Activated CD4-positive, CD25-positive, alpha-beta regulatory T cell treated with anti-CD3 and anti-CD28 coated beads, Interleukin-2, amount 50 U/mL, for 72 hours (primary cell): ENCODE measurements at regions not wholly inside any gene's neighbourhood (a gene's known extent, or its start where the extent isn't known, plus 50 kb on each side); places are given as distances from the start of the nearest gene placed in this dataset.

Experiments
- DNase-seq: peaks from one replicate; pipeline ENCODE4 v3.0.0; 2021

DNA sequence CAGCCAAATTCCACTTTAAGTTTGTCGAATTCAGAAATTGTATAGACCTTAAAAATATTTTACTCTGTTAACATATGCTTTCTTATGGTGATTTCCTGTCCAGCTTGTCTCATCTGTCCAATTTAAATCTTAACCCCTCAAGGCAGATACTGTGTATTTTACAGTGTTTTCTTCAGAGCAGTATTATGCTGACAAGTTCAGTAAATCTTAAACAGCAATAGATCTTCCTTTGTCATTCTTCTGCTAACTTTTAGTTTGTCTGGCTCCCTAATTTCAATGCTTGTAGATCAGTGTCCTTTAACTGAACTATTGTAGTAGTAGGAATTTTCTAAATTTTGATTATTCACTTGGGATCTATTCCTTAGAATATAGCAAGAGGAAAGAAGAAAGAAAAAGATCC is 52.8 kb upstream of the MEIS1 start:
- no peak for DNase-seq

- no peak for DNase-seq
These were observed 55.5 kb upstream of the MEIS1 start for GRCh38 chr2:66379473-66379872.

GRCh38 chr2:66377832-66378231 is 57.1 kb upstream of the MEIS1 start:
- DNase-seq, result no peak

GRCh38 chr2:66370824-66371223 is 64.1 kb upstream of the MEIS1 start:
- no peak for DNase-seq

DNA sequence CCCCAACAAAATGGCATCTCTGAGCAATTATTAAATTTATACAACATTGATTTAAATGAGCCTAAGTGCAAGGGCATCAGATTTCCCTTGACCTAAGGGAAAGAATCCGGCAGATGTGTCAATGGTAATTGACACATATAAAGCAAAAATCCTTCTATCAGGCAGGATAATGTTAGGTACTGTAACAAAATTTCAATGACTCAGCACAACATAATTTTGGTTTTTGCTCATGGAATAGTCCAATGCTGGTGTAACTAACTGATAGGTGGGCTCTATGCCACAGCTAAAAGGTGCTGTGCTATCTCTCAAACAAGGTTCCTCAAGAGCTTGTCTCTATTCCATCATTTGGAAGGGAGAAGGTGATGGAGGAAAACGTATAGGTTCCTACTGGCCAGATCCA is 68.3 kb upstream of the MEIS1 start:
- DNase-seq, result no peak

GRCh38 chr2:66364495-66365333 is 70.2 kb upstream of the MEIS1 start:
- DNase-seq, result no peak

GRCh38 chr2:66362701-66363100 is 72.2 kb upstream of the MEIS1 start:
- DNase-seq, result no peak

- DNase-seq, result no peak
These were observed 88.7 kb upstream of the MEIS1 start for GRCh38 chr2:66346231-66346664.

GRCh38 chr2:66344087-66344663 is 90.8 kb upstream of the MEIS1 start:
- DNase-seq, result no peak

GRCh38 chr2:66343259-66343658 is 91.7 kb upstream of the MEIS1 start:
- no peak for DNase-seq

DNA sequence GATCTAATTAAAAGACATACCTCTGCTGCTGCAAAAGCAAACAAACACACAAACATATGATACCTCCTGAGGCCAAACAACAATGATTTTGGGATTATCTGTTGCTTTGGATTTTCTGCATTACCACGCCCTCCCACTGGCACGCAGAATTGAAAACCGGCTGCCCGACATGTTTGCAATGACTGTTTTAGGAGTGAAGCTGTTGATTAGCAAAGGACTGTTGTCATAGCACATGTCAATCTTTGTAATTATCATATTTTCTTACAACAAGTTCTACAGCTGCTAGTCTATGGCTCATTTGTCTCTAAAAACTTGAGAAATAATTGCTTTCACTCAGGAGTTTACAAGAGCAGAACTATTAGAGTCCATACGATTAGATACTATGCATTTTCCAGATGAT is 94.4 kb upstream of the MEIS1 start:
- no peak for DNase-seq

DNA sequence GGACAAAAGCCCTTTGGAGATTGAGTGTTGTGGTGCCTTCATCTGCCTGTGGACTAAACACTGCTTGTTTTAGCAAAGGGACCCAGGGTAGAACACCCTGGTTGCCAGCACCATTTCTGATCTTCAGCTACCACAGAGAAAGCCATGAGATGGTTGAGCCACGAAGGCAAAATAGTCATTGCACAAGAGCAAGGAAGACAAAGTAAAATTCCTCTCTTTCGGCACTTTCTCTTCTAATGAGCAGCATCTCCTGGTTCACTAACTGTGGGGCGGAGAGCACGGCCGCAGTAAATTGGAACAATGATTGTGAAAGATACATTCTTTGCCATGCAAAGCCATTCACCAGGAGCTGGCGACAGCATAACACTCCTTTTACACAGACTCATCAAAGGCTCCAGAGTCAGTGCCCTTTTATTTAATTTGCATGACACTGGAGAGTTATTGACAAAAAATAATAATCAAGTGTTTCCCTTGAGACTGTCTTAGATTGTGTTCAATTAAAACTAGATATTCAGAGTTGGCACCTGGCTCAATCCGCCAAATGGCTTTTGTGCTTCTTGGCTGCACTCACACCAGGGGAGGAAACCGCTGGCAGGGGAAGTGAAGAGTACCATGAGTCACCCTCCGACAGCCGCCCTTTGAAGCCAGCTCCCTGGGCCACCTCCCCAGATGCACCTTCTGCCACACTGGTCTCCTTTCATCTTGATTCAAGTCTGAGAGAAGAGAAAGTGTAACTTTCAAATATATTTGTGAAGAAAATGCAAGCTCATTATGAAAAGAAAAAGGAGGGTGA is 100.5 kb upstream of the MEIS1 start:
- DNase-seq, result no peak

DNA sequence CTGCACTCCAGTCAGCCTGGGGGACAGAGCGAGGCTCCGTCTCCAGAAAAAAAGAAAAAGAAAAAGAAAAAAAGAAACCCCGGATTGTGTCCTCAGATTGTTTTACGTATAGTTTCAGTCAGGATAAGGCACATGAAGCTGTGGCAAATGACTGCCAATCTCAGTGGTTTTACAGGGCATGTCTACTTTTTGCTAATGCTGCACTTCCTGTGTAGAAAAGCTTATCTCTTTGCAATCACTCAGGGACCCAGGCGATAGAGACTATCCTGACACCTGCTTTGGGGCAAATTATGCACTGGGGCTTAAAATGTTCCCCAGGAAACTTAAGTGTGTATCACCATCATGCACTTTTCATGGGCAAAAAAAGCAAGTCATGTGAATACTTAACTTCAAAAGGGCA is 103.7 kb upstream of the MEIS1 start:
- DNase-seq, result no peak

DNA sequence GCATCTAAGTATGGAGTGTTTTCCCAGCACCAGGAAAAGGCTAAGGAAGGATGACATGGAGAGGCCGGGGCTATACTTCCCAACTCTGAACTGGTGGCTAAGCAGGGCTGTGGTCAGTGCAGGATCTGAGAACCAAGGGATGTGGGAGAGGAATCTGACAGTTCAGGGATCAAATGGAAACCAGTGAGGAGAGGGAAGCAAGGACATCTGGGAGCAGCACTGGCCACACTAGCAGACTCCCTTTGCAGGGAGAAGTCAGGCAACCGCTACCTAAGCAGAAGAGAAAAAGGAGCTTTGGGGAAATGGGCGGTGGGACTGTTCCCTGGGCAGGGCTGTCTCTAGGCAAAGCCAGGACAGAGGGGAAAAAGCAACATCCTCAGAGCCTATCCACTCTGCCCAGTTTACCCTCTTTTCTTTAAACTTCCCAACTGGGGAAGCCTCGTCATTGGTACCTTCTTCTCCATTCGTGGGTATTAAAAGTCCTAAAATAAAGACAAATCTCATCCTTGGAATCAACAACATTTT is 105.8 kb upstream of the MEIS1 start:
- no peak for DNase-seq

DNA sequence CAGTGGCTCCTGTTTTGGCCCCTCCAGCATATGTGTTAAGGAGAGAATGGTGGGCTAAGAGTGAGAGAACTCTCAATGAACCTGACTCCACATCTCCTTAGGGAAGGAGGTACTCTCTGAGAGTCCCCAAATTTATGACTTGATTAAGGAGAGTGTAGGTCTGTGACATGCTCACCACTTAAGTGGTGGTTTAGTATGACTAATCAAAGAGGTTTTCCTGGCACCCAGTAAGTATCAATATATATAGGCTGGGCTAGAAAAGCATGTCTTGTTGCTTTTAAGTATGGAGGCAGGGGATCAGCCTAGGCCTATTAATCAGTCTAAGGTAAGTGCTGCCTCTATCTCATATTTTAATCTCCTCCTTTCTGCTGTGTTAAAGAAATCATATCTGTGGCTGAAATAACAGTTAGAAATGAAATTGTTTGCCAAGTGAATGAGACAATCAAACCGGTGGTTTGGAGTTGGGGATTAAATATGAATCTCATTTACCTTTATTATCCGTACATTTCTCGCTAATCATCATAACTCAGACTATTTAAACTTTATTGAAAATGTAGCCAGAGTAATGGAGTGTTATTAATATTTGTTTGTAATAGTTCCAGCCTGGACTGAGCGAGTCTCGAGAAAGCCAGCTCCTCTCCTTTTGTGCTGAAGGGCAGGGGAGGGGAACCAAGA is 107.7 kb upstream of the MEIS1 start:
- no peak for DNase-seq

DNA sequence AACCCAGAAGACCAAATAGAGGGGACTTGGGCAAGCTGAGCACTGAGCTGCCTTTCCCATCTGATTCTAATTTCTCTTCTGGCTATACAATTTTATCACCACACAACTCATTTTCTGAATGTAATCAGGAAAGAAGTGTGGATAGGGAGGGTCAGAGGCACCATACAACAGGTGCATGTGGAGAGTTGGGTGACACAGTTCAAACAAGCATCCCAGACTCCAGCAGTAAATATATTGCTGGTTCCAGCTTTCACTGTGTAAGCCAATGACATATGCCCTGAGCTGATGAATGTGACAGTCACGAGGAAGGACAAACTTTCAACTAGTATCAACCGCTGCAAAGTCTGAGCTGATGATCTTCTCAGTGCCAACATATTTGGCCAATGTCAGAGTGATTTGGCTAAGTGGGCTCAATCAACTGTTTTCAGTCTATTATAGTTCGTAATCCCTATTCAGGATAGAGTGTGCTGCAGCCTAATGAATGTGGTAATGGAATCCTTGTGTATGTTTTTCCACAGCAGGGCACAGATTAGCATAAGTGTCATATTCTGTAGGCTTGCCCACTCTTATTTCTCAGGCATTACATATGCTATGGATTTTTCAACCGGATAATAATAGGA is 109.9 kb upstream of the MEIS1 start:
- no peak for DNase-seq

DNA sequence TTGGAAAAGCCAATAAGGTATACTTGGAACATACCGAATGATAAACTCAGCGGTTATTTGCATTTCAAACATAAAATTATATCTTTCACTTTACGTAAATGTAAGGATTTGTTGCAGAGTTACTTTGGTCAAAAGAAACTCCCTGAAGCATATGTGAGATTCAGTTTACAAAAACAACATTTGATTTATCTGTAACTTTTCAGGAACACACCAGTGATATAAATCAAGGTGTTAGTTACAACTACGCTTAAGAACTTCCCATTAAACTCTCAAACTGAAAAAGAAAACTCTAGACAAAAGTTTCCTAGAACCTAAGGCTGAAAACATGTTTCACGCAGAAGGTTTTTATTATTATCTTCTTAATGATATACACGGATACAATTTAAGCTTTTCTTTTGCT is 110.6 kb upstream of the MEIS1 start:
- DNase-seq, result no peak

GRCh38 chr2:66323406-66323805 is 111.5 kb upstream of the MEIS1 start:
- no peak for DNase-seq

GRCh38 chr2:66322506-66323260 is 112.2 kb upstream of the MEIS1 start:
- no peak for DNase-seq

DNA sequence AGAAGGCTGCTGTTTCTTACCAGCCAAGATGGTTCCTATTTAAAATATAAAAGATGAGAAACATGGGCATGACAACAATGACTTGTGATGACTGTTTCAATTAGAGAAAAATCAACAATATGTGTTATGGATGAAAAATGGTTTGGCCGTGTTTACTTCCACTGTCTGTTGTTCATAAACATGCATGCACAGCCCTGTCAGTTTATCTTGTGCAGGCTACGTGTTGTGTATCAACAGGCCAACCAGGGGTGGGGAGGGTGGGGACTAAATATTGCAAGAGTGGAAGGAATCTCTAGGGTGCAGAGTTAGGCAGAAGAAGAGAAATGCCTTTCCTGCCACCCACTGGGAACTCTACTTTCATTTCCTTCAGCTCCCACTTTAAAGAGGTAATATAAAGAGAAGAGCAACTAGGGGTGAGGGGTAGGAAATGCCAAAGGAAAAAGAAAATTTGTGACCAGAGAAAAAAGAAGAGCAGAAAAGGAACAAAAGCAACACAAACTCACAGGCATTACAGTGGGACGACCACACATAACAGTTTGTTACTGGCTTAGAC is 116.8 kb upstream of the MEIS1 start:
- DNase-seq, result no peak

DNA sequence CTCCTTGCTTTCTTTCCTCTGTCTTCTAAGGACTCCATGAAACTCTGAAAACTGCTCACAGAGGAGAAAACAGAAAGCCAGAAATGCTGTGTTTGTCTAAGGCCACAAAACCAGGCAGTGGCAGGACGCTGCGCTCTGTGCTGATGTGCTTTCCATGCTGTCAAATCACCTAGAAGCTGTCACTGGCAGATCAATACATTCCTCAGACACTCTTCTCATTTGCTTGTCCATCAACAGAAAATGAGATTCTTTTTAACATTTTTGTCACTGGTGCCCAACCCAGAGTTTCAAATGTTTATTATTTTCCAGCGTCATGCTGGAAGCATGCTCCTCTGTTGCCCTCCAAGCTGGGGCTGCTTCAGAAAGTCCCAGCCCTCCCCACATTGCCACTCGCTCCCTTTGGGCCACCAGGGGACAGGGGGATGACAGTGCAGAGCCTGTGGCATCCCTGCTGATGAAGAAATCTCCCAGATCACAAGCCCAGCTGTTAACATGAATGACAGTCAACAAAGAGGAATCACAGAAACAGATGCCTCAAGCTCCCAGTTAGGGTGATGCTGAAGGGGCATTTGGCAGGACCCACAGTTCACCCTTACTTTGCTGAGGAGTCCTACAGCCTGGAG is 117.5 kb upstream of the MEIS1 start:
- no peak for DNase-seq
